HCT116 (cell line): ENCODE measurements at regions not wholly inside any gene's neighbourhood (a gene's known extent, or its start where the extent isn't known, plus 50 kb on each side); places are given as distances from the start of the nearest gene placed in this dataset.

ENCODE experiments used
- ATAC-seq: fragments of 200-7000 bp; cut with Tn5 transposase; 2 replicates; pipeline ENCODE4 v1.9.1; 2020; ENCODE audit warnings: mild to moderate bottlenecking, moderate library complexity
- BruUV-seq: library from RNA; stranded (reverse); fragments of 400-500 nt; replicated peaks from 2 replicates; lab custom pipeline; 2021; lab: Mats Ljungman, UMichigan
- CTCF ChIA-PET: fragments of 300-600 bp; sonication (Branson Sonifier 250); formaldehyde crosslinking; loops from one replicate; lab custom pipeline; 2021; ENCODE audit warnings: antibody characterized with exemption; lab: Charles Lee
- POLR2A ChIA-PET: fragments of 300-600, 350-600 bp; sonication (Branson Sonifier 250); formaldehyde crosslinking; loops from one replicate; lab custom pipeline; 2021; ENCODE audit warnings: antibody characterized with exemption; lab: Charles Lee
- RAD21 ChIA-PET, 2 experiments: fragments of 300-600 bp; sonication (Branson Sonifier 250); formaldehyde crosslinking; loops; one replicate each; lab custom pipeline; 2023; ENCODE audit warnings: low total read pairs in 2 of 2; ENCODE audit not compliant: uncharacterized antibody in 2 of 2, unreplicated experiment in 2 of 2, low non-redundant PET in 1 of 2; lab: Charles Lee
- DNase-seq: peaks from one replicate; pipeline ENCODE4 v3.0.0-alpha.2; 2010; ENCODE audit warnings: low read depth, low spot score
- H2AFZ ChIP-seq: fragments of 200-600 bp; shearing (Covaris generic), sonication (generic); 2 replicates; pipeline ENCODE4 v1.6.1; 2017; ENCODE audit warnings: low read depth, mixed run types, mixed read lengths, antibody characterized with exemption, low read length; ENCODE audit not compliant: poor library complexity, severe bottlenecking
- H3K27ac ChIP-seq: 2 replicates; pipeline ENCODE4 v1.5.1; 2012; ENCODE audit warnings: low read depth, low read length
- H3K27me3 ChIP-seq: fragments of 200-600 bp; sonication (generic); 2 replicates; pipeline ENCODE4 v1.6.1; 2016; ENCODE audit warnings: mixed run types, low read length, mixed read lengths; ENCODE audit not compliant: insufficient read depth
- H3K36me3 ChIP-seq, 2 experiments: fragments of 200-500 bp in 1 of 2; fragments of 200-600 bp in 1 of 2; sonication (Bioruptor generic) in 1 of 2; sonication (generic) in 1 of 2; 2 replicates each; pipeline versions ENCODE4 v1.5.1 to v1.6.1; 2014 to 2016; ENCODE audit warnings: low read length in 2 of 2, inconsistent platforms in 1 of 2, mixed read lengths in 1 of 2, mixed run types in 1 of 2; ENCODE audit not compliant: insufficient read depth in 2 of 2, control insufficient read depth in 1 of 2
- H3K4me1 ChIP-seq, 2 experiments: fragments of 200-600 bp in 1 of 2; sonication (generic) in 1 of 2; 2 replicates each; pipeline versions ENCODE4 v1.5.1 to v1.6.1; 2012 to 2017; ENCODE audit warnings: low read length in 2 of 2, inconsistent platforms in 1 of 2, mild to moderate bottlenecking in 1 of 2, mixed read lengths in 1 of 2, mixed run types in 1 of 2, moderate library complexity in 1 of 2; ENCODE audit not compliant: insufficient read depth in 2 of 2, control insufficient read depth in 1 of 2
- H3K4me2 ChIP-seq: fragments of 200-600 bp; sonication (generic); 2 replicates; pipeline ENCODE4 v1.6.1; 2017; ENCODE audit warnings: mixed run types, low read length, mixed read lengths
- H3K4me3 ChIP-seq, 2 experiments: fragments of 200-600 bp in 1 of 2; sonication (generic) in 1 of 2; replicated peaks in 1 of 2; 2 replicates each; pipeline ENCODE4 v1.5.1; 2011 to 2016; ENCODE audit warnings: low read length in 2 of 2, control low read depth in 1 of 2, low read depth in 1 of 2, mild to moderate bottlenecking in 1 of 2, mixed read lengths in 1 of 2, mixed run types in 1 of 2
- H3K79me2 ChIP-seq: fragments of 200-600 bp; sonication (generic); 2 replicates; pipeline ENCODE4 v1.6.1; 2017; ENCODE audit warnings: mild to moderate bottlenecking, mixed run types, low read length, moderate library complexity, mixed read lengths; ENCODE audit not compliant: insufficient read depth
- H3K9ac ChIP-seq: fragments of 200-600 bp; sonication (generic); 2 replicates; pipeline ENCODE4 v1.6.1; 2016; ENCODE audit warnings: low read length, mixed read lengths
- H3K9me2 ChIP-seq: fragments of 200-600 bp; sonication (generic), shearing (Covaris generic); 2 replicates; pipeline ENCODE4 v1.6.1; 2017; ENCODE audit warnings: mixed run types, mild to moderate bottlenecking, moderate library complexity; ENCODE audit not compliant: insufficient read depth
- H3K9me3 ChIP-seq, 2 experiments: fragments of 200-500 bp in 1 of 2; fragments of 200-600 bp in 1 of 2; sonication (Bioruptor generic) in 1 of 2; sonication (generic) in 1 of 2; 2 replicates each; pipeline ENCODE4 v1.6.1; 2014 to 2017; ENCODE audit warnings: low read length in 2 of 2, mixed read lengths in 2 of 2, inconsistent platforms in 1 of 2, low read depth in 1 of 2, mild to moderate bottlenecking in 1 of 2, mixed run types in 1 of 2, moderate library complexity in 1 of 2; ENCODE audit not compliant: control insufficient read depth in 1 of 2, insufficient read depth in 1 of 2
- H4K20me1 ChIP-seq: fragments of 200-600 bp; sonication (generic), shearing (Covaris generic); 2 replicates; pipeline ENCODE4 v1.6.1; 2017; ENCODE audit warnings: mixed run types, mild to moderate bottlenecking, moderate library complexity; ENCODE audit not compliant: insufficient read depth
- CBX3 ChIP-seq: IDR thresholded peaks from 2 replicates; pipeline ENCODE4 v1.6.1; 2012; ENCODE audit warnings: low read depth
- EGR1 ChIP-seq: IDR thresholded peaks from 2 replicates; pipeline ENCODE4 v1.6.1; 2012; ENCODE audit warnings: low read depth
- ELF1 ChIP-seq: IDR thresholded peaks from 2 replicates; pipeline ENCODE4 v1.6.1; 2012; ENCODE audit warnings: low read depth, borderline replicate concordance
- POLR2A ChIP-seq: IDR thresholded peaks from 2 replicates; pipeline ENCODE4 v1.7.0; 2011; ENCODE audit warnings: borderline replicate concordance; ENCODE audit not compliant: insufficient read depth, insufficient read length; ENCODE audit errors: extremely low read depth
- REST ChIP-seq: IDR thresholded peaks from 2 replicates; pipeline ENCODE4 v1.6.1; 2012; ENCODE audit warnings: low read depth
- intact Hi-C: fragments of 100-400 bp; cut with micrococcal nuclease; formaldehyde crosslinking; loops from 2 replicates; pipeline ENCODE4 v1.10.0; 2022
- TF ChIP-seq, protein P1 (sequence below): IDR thresholded peaks from 2 replicates; pipeline ENCODE4 v1.6.1; 2012

- no peak overlapping the region for H2AFZ ChIP-seq
- ChIA-PET POLR2A (no interaction called here), RAD21 (no interaction called here), CTCF (no interaction called here)
- H3K9ac ChIP-seq: no peak overlapping the region
- no peaks in the 10 kb centered on the region for H3K4me1 ChIP-seq
- no peak overlapping the region for H3K4me3 ChIP-seq
- H3K36me3 ChIP-seq: no peaks in the 10 kb centered on the region
- H3K4me2 ChIP-seq: no peak overlapping the region
- ATAC-seq: no peak; the same call in 1 of the 2 replicates
- no peaks in the 10 kb centered on the region for H3K27me3 ChIP-seq
- no peaks in the 10 kb centered on the region for H3K9me3 ChIP-seq
- no peak overlapping the region for H3K27ac ChIP-seq
- H4K20me1 ChIP-seq: no peaks in the 10 kb centered on the region
- no peak for TF ChIP-seq REST
- TF ChIP-seq, all 23 proteins: peak for 0
- no peaks in the 10 kb centered on the region for H3K9me2 ChIP-seq
- no peaks in the 10 kb centered on the region for H3K79me2 ChIP-seq
- intact Hi-C loops: no loop called here
- BruUV-seq: no TSS peak
- no peak for DNase-seq
Measured at GRCh38 chr1:232367293-232367692, 262.6 kb downstream of the SIPA1L2 start.

- ChIA-PET CTCF (no interaction called here), POLR2A (no interaction called here), RAD21 (no interaction called here)
- Histone ChIP-seq H3K4me3 (no peak overlapping the region), H4K20me1 (no peaks in the 10 kb centered on the region), H3K9me2 (no peaks in the 10 kb centered on the region), H3K36me3 (no peaks in the 10 kb centered on the region), H3K27ac (no peak overlapping the region), H3K9ac (no peak overlapping the region), H3K27me3 (no peaks in the 10 kb centered on the region), H3K9me3 (no peaks in the 10 kb centered on the region), H3K4me2 (no peak overlapping the region), H3K4me1 (no peaks in the 10 kb centered on the region), H2AFZ (no peak overlapping the region), H3K79me2 (no peaks in the 10 kb centered on the region)
- TF ChIP-seq ELF1: no peak
- TF ChIP-seq, protein P1, sequence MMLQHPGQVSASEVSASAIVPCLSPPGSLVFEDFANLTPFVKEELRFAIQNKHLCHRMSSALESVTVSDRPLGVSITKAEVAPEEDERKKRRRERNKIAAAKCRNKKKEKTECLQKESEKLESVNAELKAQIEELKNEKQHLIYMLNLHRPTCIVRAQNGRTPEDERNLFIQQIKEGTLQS: no peak
- no peak for TF ChIP-seq CBX3
- no peak for TF ChIP-seq EGR1
- TF ChIP-seq POLR2A: no peak
- DNase-seq (no peak), ATAC-seq (no peak)
- intact Hi-C loops: no loop called here
- no TSS peak for BruUV-seq
Measured at GRCh38 chr1:232364654-232365382, 265.1 kb downstream of the SIPA1L2 start.
